GM13976 (cell line): ENCODE measurements at regions not wholly inside any gene's neighbourhood (a gene's known extent, or its start where the extent isn't known, plus 50 kb on each side); places are given as distances from the start of the nearest gene placed in this dataset.
"Not testable (repeated sequence)": the region's sequence is repeated elsewhere in the genome, so short reads cannot be mapped to it uniquely, and the experiment has no call there.

Source experiments
- DNase-seq: peaks from one replicate; pipeline ENCODE4 v3.0.0; 2012; ENCODE audit warnings: low spot score
- CTCF ChIP-seq: IDR thresholded peaks from 2 replicates; pipeline ENCODE4 v1.5.1; 2012; ENCODE audit warnings: borderline replicate concordance, mild to moderate bottlenecking; ENCODE audit not compliant: insufficient read depth; ENCODE audit errors: extremely low read depth, missing control alignments, control extremely low read depth
- in situ Hi-C: fragments of 300-500 bp; cut with MboI; formaldehyde crosslinking; loops from one replicate; pipeline ENCODE4 v1.12.0; 2022; ENCODE audit warnings: low sequenced_read_pairs, mixed read lengths, inconsistent platforms; ENCODE audit not compliant: unreplicated experiment

GRCh38 chr12:92237762-92238523 lies 92.3 kb upstream of the BTG1 start:
- TF ChIP-seq CTCF: no peak
- in situ Hi-C loops: no loop called here
- no peak for DNase-seq

- TF ChIP-seq CTCF: no peak
- in situ Hi-C loops: no loop called here
- DNase-seq: no peak
Measured at GRCh38 chr12:92237262-92237661, 91.6 kb upstream of the BTG1 start.

GRCh38 chr12:92235703-92236472 lies 90.2 kb upstream of the BTG1 start:
- TF ChIP-seq CTCF: no peak
- in situ Hi-C loops: no loop called here
- DNase-seq: no peak

GRCh38 chr12:92234533-92234932 lies 88.9 kb upstream of the BTG1 start:
- in situ Hi-C loops: no loop called here
- no peak for TF ChIP-seq CTCF
- no peak for DNase-seq

GRCh38 chr12:92233346-92234015 lies 87.8 kb upstream of the BTG1 start:
- DNase-seq: no peak
- in situ Hi-C loops: no loop called here
- no peak for TF ChIP-seq CTCF

- DNase-seq, in situ Hi-C loops: not testable (repeated sequence)
Measured at GRCh38 chr12:92232371-92232932, 86.8 kb upstream of the BTG1 start.

- DNase-seq, in situ Hi-C loops: not testable (repeated sequence)
Measured at GRCh38 chr12:92231945-92232344, 86.3 kb upstream of the BTG1 start.

GRCh38 chr12:92231532-92231931 lies 85.9 kb upstream of the BTG1 start:
- in situ Hi-C loops, DNase-seq: not testable (repeated sequence)
